ENCODE measurements at regions not wholly inside any gene's neighbourhood (a gene's known extent, or its start where the extent isn't known, plus 50 kb on each side); places are given as distances from the start of the nearest gene placed in this dataset.

DNA sequence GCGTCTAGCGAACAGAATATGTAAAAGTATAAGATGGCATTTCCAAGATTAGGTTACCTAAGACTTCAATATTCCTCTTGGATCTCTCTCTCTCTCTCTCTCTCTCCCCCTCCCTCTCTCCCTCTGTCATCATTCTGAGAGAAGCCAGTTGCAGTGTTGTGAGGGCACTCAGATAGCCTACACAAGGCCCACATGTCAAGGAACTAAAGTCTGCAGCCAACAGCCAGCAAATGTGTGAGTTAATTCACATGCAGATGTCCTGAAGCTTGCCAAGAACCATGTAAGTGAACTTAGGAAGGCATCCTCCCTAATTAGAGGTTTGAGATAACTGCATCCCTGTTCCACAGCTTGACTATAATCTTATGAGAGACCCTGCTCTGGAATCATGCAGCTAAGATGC lies 822.9 kb upstream of the PRR20A start:
- Histone ChIP-seq H3K36me3 (replicated peaks in 1 of 2; ENCODE audit: control extremely low read depth in 1 of 2, control insufficient read depth in 1 of 2, extremely low read depth in 1 of 2, insufficient read depth in 2 of 2, low read length in 1 of 2) (no peaks in the 10 kb centered on the region), H3K9me3 (ENCODE audit: control extremely low read depth in 1 of 3, control insufficient read depth in 2 of 3, insufficient read depth in 1 of 3, low read length in 2 of 3) (no peaks in the 10 kb centered on the region), H3K4me2 (replicated peaks; ENCODE audit: low read depth, low read length, poor library complexity, severe bottlenecking) (no peak overlapping the region), H3K79me2 (ENCODE audit: control insufficient read depth, insufficient read depth, low read length) (no peaks in the 10 kb centered on the region), H3K4me1 (ENCODE audit: control insufficient read depth in 2 of 2, insufficient read depth in 2 of 2, low read length in 2 of 2) (no peaks in the 10 kb centered on the region), H2AFZ (ENCODE audit: insufficient read depth, low read depth, low read length, poor library complexity, severe bottlenecking) (no peak overlapping the region), H3K27me3 (replicated peaks in 1 of 4; ENCODE audit: control extremely low read depth in 1 of 4, control insufficient read depth in 3 of 4, insufficient read depth in 4 of 4, low read length in 3 of 4) (no peaks in the 10 kb centered on the region), H3K27ac (ENCODE audit: low read length in 2 of 2) (no peak overlapping the region), H3K4me3 (ENCODE audit: control extremely low read depth in 1 of 5, extremely low read depth in 1 of 5, insufficient read depth in 1 of 5, low read depth in 2 of 5, low read length in 4 of 5) (no peak overlapping the region), H4K20me1 (ENCODE audit: control insufficient read depth, insufficient read depth, low read length, poor library complexity, severe bottlenecking) (no peaks in the 10 kb centered on the region), H3K9ac (ENCODE audit: low read length) (no peak overlapping the region)
- Mint-ChIP-seq H3K9me3 (ENCODE audit: insufficient read depth) (peaks cover 4% of the 10 kb centered on the region), H3K4me1 (no peaks in the 10 kb centered on the region), H3K4me3 (no peak overlapping the region), H3K27ac (no peak overlapping the region), H3K27me3 (no peaks in the 10 kb centered on the region)
- CTCF ChIA-PET, result no interaction called here
- POLR2A ChIA-PET, result no interaction called here
- TF ChIP-seq EZH2 (IDR thresholded peaks at IDR 0.05; ENCODE audit: borderline replicate concordance, insufficient read depth, low read depth, low read length, poor library complexity, severe bottlenecking), result no peak
- TF ChIP-seq, protein P1, sequence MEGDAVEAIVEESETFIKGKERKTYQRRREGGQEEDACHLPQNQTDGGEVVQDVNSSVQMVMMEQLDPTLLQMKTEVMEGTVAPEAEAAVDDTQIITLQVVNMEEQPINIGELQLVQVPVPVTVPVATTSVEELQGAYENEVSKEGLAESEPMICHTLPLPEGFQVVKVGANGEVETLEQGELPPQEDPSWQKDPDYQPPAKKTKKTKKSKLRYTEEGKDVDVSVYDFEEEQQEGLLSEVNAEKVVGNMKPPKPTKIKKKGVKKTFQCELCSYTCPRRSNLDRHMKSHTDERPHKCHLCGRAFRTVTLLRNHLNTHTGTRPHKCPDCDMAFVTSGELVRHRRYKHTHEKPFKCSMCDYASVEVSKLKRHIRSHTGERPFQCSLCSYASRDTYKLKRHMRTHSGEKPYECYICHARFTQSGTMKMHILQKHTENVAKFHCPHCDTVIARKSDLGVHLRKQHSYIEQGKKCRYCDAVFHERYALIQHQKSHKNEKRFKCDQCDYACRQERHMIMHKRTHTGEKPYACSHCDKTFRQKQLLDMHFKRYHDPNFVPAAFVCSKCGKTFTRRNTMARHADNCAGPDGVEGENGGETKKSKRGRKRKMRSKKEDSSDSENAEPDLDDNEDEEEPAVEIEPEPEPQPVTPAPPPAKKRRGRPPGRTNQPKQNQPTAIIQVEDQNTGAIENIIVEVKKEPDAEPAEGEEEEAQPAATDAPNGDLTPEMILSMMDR (IDR thresholded peaks at IDR 0.05), result no peak
- no peak for DNase-seq
- intact Hi-C loops (cut with micrococcal nuclease), result no loop called here
- no CpG with 5 or more reads among the region's 2 CpGs for WGBS (ENCODE audit: insufficient coverage)
- no peak for ATAC-seq (ENCODE audit: low read depth)

DNA sequence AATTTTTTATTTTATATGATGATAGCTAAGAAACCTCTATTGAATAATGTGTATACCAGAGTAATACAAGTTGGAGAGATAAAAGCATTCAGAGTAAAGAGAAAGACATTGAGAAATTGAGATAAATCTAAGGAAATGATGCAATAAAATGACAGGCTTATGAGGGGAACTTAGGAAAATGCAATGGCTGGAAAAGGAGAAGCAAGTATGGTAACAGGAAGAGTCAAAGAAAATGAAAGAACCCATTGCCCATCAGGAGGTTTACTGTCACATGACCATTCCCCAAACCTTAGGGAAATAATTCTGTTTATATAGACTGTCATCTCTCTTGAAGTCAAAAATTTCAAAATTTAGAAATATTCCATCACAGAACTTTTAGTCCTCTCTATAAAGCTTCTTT lies 808.0 kb upstream of the PRR20A start:
- no peaks in the 10 kb centered on the region for H3K9me3 ChIP-seq (ENCODE audit: control extremely low read depth in 1 of 3, control insufficient read depth in 2 of 3, insufficient read depth in 1 of 3, low read length in 2 of 3)
- H3K4me3 ChIP-seq (ENCODE audit: control extremely low read depth in 1 of 5, extremely low read depth in 1 of 5, insufficient read depth in 1 of 5, low read depth in 2 of 5, low read length in 4 of 5), result no peak overlapping the region
- Mint-ChIP-seq H3K27me3 (no peaks in the 10 kb centered on the region), H3K27ac (no peak overlapping the region), H3K4me3 (no peak overlapping the region), H3K9me3 (ENCODE audit: insufficient read depth) (peaks cover 2% of the 10 kb centered on the region), H3K4me1 (no peaks in the 10 kb centered on the region)
- H3K27me3 ChIP-seq (replicated peaks in 1 of 4; ENCODE audit: control extremely low read depth in 1 of 4, control insufficient read depth in 3 of 4, insufficient read depth in 4 of 4, low read length in 3 of 4), result no peaks in the 10 kb centered on the region
- no peak for ATAC-seq (ENCODE audit: low read depth)
- H3K4me1 ChIP-seq (ENCODE audit: control insufficient read depth in 2 of 2, insufficient read depth in 2 of 2, low read length in 2 of 2), result no peaks in the 10 kb centered on the region
- POLR2A ChIA-PET, result no interaction called here
- H4K20me1 ChIP-seq (ENCODE audit: control insufficient read depth, insufficient read depth, low read length, poor library complexity, severe bottlenecking), result no peaks in the 10 kb centered on the region
- H3K4me2 ChIP-seq (replicated peaks; ENCODE audit: low read depth, low read length, poor library complexity, severe bottlenecking), result no peak overlapping the region
- no peak for DNase-seq
- TF ChIP-seq, protein P1 (IDR thresholded peaks at IDR 0.05), result no peak
- no peak for TF ChIP-seq EZH2 (IDR thresholded peaks at IDR 0.05; ENCODE audit: borderline replicate concordance, insufficient read depth, low read depth, low read length, poor library complexity, severe bottlenecking)
- CTCF ChIA-PET, result no interaction called here
- no peaks in the 10 kb centered on the region for H3K36me3 ChIP-seq (replicated peaks in 1 of 2; ENCODE audit: control extremely low read depth in 1 of 2, control insufficient read depth in 1 of 2, extremely low read depth in 1 of 2, insufficient read depth in 2 of 2, low read length in 1 of 2)
- intact Hi-C loops (cut with micrococcal nuclease), result no loop called here
- H3K9ac ChIP-seq (ENCODE audit: low read length), result no peak overlapping the region
- no peak overlapping the region for H3K27ac ChIP-seq (ENCODE audit: low read length in 2 of 2)
- H3K79me2 ChIP-seq (ENCODE audit: control insufficient read depth, insufficient read depth, low read length), result no peaks in the 10 kb centered on the region
- H2AFZ ChIP-seq (ENCODE audit: insufficient read depth, low read depth, low read length, poor library complexity, severe bottlenecking), result no peak overlapping the region

All from B cell (primary cell).